ENCODE measurements at regions not wholly inside any gene's neighbourhood (a gene's known extent, or its start where the extent isn't known, plus 50 kb on each side); places are given as distances from the start of the nearest gene placed in this dataset.

GRCh38 chr6:93975159-93975558 is 555.8 kb upstream of the EPHA7 start:
- no peak for TF ChIP-seq CTCF (IDR thresholded peaks at IDR 0.05; ENCODE audit: low read depth, low read length)
- TF ChIP-seq EZH2phosphoT487 (IDR thresholded peaks at IDR 0.05; ENCODE audit: low read depth) = no peak

Data from OCI-LY3 (cell line).